ENCODE measurements at regions not wholly inside any gene's neighbourhood (a gene's known extent, or its start where the extent isn't known, plus 50 kb on each side); places are given as distances from the start of the nearest gene placed in this dataset.
A peak's percentile ranks its signal among the peaks of the same experiment; 100 is the strongest.
"Not testable (repeated sequence)": the region's sequence is repeated elsewhere in the genome, so short reads cannot be mapped to it uniquely, and the experiment has no call there.

DNA sequence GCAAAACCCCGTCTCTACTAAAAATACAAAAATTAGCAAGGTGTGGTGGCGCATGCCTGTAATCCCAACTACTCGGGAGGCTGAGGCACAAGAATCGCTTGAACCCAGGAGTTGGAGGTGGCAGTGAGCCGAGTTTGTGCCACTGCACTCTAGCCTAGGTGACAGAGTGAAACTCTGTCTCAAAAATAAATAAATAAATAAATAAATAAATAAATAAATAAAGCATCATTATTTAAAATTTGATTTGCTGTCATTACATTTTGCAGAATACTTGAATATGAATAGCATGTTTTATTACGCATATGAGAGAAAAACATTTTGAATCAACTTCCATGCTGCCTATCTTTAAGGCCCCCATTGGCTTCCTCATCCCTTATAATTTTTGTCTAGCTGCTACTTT is 53.4 kb upstream of the MED14 start:
- intact Hi-C loops (cut with DNase I); ATAC-seq; DNase-seq (ENCODE audit: low spot score): not testable (repeated sequence)

DNA sequence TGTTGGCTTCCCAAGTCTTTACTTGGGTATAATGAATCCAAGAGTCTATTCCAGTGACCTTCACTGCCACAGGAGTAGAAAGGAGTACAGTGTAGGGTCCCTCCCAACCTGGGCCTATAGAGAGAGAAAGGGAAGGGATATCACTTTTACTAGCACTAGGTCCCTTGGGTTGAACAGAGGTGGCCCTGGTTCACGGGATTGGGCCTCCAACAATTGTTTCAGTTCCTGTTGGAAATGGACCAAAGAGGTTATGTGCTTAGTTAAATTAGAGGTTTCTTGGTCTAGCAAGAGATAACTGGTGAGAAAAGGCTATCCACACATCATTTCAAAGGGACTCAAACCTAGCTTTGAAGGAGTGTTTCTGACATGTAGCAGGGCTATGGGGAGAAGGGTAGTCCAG is 57.1 kb upstream of the MED14 start:
- intact Hi-C loops (cut with DNase I), result no loop called here
- no peak for DNase-seq (ENCODE audit: low spot score)
- ATAC-seq, result no peak

DNA sequence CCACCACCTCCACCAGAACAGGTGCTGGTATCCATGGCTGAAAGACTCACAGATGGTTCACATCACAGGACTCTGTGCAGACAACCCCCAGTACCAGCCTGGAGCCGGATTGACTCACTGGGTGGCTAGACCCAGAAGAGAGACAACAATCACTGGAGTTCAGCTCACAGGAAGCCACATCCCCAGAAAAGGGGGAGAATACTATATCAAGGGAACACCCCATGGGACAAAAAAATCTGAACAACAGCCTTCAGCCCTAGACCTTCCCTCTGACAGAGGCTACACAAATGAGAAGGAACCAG is 59.4 kb upstream of the MED14 start:
- intact Hi-C loops (cut with DNase I); ATAC-seq; DNase-seq (ENCODE audit: low spot score): not testable (repeated sequence)

DNA sequence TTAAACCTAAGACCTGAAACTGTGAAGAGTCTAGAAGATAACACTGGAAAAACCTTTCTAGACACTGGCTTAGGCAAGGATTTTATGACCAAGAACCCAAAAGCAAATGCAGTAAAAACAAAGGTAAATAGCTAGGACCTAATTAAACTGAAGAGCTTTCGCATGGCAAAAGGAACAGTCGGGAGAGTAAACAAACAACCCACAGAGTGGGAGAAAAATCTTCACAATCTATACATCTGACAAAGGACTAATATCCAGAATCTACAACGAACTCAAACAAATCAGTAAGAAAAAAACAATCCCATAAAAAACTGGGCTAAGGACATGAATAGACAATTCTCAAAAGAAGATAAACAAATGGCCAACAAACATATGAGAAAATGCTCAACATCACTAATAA is 64.4 kb upstream of the MED14 start:
- ATAC-seq; intact Hi-C loops (cut with DNase I); DNase-seq (ENCODE audit: low spot score): not testable (repeated sequence)

DNA sequence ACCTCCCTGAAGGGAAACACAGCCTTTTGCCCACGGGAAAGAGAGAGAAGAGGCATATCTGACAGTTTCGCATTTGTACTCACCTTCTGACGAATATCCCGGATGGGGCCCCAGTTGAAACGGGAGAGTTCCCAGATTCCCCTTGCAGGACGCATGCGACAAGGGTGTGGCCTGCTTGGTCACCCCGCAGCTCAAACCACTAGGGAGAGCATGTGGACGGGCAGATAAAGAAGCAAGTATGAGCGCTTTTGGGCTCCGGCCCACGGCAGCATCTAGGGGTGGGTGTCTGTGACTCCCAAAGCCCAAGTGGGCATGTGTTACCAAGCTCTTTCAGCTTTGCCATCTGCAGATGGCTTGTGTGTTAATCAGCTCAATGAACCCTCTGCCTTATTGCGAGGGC is 70.1 kb upstream of the MED14 start:
- intact Hi-C loops (cut with DNase I), result no loop called here
- ATAC-seq, result no peak

DNA sequence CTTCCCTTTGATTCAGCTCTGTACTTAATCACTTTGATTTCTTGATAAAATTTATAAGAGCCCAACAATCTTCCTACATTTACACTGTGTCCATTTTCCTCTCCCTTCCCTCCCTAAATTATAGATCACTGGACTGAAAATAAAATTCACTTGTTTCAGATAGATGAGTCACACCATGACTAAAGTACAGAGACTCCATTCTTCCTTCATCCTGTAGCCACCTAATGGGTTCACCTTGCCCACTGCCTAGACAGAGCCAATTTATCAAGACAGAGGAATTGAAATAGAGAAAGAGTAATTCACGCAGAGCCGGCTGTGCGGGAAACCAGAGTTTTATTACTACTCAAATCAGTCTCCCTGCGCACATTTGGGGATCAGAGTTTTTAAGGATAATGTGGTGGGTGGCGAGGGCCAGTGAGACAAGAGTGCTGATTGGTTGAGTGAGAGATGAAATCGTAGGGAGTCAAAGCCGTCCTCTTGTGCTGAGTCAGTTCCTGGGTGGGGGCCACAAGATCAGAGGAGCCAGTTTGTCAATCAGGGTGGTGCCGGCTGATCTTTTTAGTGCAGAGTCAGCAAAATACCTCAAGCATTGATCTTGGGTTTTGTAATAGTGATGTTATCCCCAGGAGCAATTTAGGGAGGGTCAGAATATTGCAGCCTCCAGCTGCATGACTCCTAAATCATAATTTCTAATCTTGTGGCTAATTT is 71.3 kb upstream of the MED14 start:
- no peak for DNase-seq (ENCODE audit: low spot score)
- intact Hi-C loops (cut with DNase I), result no loop called here
- ATAC-seq, result no peak

More for the DNA sequence above, 70.1 kb upstream of the MED14 start:
- no peak for DNase-seq (ENCODE audit: low spot score)

DNA sequence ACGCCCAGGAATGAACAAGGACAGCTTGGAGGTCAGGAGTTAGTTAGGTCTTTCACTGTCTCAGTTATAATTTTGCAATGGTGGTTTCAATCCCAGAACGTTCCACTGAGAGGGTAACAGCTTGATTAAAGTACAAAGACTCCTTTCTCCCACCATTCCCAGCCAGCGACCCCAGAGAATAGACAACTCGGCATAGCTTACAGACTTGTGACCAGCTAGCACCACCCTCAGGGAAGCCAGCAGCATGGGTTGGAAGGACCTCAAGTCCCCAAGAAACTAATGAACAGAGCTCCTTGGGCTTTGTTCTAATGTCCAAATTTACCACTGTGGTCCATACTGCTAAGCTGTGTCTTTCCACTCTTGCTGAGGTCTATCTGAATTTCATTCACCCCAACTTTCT is 72.0 kb upstream of the MED14 start:
- intact Hi-C loops (cut with DNase I), result no loop called here
- peak; percentile 52 for ATAC-seq
- no peak for DNase-seq (ENCODE audit: low spot score)

DNA sequence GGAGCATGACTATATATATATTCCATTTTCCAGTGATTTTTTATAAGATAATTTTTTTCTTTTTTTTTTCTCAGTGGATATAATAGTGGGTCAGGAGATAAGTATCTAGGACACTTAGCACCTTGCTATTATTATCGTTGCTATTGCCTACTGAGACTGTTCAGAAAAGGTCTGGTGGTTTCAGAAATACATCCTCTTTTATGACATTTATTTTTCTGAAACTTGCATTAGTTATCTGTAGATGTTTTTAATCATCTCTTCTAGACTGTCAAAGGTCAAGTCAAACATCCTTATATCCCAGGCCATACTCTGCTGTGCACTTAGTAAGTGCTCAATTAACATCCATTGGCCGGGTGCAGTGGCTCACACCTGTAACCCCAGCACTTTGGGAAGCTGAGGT is 72.9 kb upstream of the MED14 start:
- ATAC-seq, result no peak
- intact Hi-C loops (cut with DNase I), result no loop called here
- DNase-seq (ENCODE audit: low spot score), result no peak

DNA sequence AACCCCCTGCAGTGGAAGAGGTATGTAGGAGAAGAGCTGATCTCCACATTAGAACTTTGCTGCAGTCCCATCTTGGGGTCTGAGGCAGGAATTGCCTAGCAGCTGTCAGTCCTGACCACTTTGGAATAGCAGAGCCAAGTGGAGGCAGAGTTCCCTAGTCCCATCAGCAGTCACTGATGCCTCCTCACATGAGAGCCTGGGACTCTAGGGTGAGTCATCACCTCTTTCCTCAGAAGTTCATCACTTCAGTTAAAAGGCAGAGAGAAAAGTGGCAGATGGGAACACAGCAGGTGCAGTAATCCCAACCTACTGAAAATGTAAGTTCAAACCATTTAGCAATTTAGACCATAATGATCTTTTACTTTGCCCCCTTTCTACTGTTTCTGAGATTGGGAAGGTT is 73.9 kb upstream of the MED14 start:
- DNase-seq (ENCODE audit: low spot score), result no peak
- intact Hi-C loops (cut with DNase I), result no loop called here
- no peak for ATAC-seq

DNA sequence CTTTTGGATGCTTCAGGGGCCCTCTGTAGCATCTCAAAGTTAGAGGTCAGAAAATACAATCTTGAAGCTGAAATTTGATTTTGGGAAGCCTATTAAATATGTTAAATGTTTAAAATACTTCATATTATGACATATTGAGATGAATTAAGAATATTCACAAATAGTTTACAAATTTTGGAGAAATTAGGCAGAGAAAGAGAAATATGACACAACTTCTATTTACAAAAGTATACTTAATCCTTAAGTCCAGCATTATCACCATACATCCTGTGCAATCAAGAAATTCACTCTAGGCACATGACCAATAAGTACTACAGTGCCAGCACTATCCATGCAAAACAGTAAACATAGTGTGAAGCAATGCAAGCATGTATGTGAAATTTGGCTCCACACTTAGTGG is 79.7 kb upstream of the MED14 start:
- ATAC-seq; intact Hi-C loops (cut with DNase I); DNase-seq (ENCODE audit: low spot score): not testable (repeated sequence)

DNA sequence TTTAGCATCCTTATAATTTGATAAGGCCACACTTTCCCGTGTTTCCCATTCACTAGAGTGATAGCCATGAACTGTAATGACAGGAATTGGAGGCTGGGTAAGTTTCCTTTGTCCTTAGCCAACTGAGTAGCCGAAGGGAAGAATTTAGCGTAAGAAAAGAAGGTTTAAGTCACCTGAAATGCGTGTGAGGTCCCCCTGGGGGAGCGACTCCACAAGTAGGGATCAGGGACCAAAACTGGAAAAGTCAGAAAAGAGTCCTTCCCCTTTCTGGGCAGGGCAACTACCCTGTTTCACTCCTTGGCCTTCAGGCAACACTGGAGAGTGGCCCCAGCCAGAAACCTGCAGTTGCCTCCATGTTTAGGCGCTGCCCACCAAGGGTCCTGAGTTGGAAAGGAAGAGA is 81.6 kb upstream of the MED14 start:
- ATAC-seq, result no peak
- intact Hi-C loops (cut with DNase I), result no loop called here
- DNase-seq (ENCODE audit: low spot score), result no peak

DNA sequence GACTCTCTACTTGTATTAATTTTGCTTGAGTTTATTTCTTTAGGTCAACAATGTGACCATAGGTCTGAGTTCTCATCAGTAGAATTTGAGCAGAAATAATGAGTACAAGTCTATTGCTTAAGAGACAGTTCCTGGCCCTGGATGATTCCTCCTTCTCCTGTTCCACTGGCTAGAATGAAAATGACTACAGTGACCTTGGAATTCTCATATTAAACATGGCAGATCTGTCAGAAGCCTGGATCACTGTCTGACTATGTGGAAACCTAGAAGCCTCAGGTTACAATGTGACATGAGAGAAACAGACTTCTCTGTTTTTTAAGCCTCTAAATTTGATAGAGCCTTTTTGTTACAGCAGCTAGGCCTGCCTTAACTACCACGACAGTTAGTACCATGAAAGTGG is 82.9 kb upstream of the MED14 start:
- intact Hi-C loops (cut with DNase I), result no loop called here
- ATAC-seq (no peak), DNase-seq (ENCODE audit: low spot score) (no peak)

DNA sequence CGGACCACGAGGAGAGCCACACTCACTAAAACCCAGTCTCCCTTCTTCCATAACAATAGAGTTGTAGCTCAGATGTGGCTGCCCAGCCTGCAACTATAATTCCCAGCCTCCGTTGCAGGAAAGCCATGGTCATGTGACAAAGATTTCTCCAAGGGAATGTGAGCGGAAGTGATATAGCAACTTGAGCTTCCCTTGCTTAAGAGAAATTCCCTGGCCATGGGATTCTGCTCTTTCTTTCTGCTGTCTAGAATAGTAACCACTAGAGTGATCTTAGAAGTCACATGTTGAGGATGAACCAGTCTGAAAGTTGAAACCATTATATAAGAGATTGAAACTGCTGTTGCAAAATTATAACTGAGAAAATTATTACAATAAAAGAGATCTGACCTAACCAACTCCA is 86.4 kb upstream of the MED14 start:
- no peak for DNase-seq (ENCODE audit: low spot score)
- intact Hi-C loops (cut with DNase I), result no loop called here
- ATAC-seq, result no peak

DNA sequence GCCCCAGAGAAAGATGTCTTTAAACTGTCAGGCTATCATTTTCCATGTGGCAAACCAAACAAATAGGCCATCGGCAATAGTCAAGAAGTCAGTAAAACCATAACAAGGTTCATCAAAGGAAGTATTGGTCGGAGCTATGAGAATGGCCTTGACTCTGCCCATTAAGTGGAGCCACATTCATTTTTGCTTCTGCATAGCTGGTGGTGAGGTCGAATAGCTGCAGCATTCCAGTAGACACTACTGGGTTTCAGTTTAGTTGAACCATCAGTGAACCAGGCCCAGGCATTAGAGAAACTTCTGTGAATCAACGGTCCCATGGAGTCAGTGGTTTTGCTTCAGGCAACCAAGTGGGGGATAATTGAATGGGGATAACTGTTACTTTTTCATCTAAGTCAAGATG is 92.0 kb upstream of the MED14 start:
- ATAC-seq, result no peak
- no peak for DNase-seq (ENCODE audit: low spot score)
- intact Hi-C loops (cut with DNase I), result no loop called here

DNA sequence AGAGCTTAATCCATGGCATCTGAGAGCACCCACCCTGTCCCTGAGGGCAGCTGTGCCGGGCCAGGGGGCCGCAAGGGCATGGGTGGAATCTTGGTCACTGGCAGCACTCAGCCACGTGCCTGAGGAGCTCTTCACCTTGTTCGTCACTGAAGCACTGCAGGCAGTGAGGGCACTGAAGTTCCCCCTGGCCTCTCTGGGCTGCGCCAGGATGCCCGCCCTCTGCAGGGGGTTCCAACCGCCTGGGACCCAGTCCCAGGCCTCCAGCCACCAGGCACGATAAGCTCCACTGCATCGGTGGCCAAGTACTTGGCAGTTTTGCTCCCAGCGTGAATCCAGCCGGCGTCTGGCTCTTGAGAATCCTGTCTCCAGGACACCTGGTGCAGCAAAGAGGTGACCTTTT is 96.4 kb upstream of the MED14 start:
- no peak for ATAC-seq
- no peak for DNase-seq (ENCODE audit: low spot score)
- intact Hi-C loops (cut with DNase I), result no loop called here

DNA sequence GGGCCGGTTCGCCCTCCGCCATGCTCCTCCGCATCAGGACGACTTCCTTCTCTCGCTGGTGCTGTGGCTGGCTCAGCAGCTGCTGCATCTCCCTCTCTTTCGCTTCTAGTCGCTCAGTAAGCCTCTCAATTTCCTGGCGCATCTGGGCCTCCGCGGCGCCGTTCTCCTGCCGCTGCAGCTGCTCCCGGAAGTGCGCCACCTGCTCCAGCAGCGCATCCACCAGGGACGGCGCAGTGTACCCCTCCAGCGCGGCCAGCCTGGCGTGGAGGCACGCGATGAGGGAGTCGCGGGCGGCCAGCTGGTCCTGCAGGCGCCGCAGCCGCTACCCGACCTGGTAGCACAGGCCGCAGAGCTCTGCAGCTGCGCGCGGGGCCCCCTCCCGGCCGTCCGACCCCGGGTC is 97.4 kb upstream of the MED14 start:
- DNase-seq (ENCODE audit: low spot score), result no peak
- ATAC-seq, result no peak
- intact Hi-C loops (cut with DNase I), result no loop called here

DNA sequence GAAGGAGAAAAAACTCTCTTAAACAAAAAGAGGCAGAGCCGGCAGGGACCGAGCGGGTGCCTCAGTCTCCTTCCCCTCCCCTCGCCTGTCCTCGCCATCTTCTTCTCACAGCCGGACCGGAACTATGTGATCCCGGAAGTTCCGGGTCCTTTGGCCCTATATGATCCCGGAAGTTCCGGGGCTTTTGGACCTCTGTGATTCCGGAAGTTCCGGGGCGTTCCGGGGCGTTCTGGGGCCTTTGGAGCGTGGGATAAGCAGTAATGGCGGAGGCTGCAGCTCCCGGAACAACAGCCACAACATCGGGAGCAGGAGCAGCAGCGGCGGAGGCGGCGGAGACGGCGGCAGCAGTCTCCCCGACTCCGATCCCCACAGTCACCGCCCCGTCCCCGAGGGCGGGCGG is 98.9 kb upstream of the MED14 start:
- intact Hi-C loops (cut with DNase I), result no loop called here
- no peak for ATAC-seq
- DNase-seq (ENCODE audit: low spot score), result no peak

DNA sequence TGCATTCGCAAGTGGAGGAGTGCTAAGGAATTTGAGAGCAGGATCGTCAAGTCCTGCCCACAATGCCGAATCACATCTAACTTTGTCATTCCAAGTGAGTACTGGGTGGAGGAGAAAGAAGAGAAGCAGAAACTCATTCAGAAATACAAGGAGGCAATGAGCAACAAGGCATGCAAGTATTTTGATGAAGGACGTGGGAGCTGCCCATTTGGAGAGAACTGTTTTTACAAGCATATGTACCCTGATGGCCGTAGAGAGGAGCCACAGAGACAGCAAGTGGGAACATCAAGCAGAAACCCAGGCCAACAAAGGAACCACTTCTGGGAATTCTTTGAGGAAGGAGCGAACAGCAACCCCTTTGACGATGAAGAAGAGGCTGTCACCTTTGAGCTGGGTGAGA is 100.2 kb upstream of the MED14 start:
- DNase-seq (ENCODE audit: low spot score) (no peak), ATAC-seq (no peak)
- intact Hi-C loops (cut with DNase I), result no loop called here

DNA sequence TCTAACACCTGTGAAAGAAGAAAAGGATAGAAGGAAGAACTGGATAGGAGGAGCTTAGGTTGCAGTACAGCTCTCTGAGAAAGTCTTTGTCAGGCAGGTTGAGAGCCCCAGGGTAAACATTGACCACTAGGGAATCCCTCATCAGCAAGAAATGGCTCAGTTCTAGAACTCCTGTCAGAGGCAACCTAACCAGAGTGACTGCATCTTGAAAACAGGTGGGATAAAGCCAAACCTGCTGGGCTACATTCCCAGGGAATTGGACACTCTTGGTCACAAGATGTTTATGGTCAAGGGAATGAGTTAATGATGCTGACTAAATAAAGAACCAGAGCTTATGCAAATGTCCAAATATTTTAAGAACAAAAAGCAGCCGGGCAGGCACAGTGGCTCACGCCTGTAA is 108.3 kb upstream of the MED14 start:
- DNase-seq (ENCODE audit: low spot score) (no peak), ATAC-seq (no peak)
- intact Hi-C loops (cut with DNase I), result no loop called here

DNA sequence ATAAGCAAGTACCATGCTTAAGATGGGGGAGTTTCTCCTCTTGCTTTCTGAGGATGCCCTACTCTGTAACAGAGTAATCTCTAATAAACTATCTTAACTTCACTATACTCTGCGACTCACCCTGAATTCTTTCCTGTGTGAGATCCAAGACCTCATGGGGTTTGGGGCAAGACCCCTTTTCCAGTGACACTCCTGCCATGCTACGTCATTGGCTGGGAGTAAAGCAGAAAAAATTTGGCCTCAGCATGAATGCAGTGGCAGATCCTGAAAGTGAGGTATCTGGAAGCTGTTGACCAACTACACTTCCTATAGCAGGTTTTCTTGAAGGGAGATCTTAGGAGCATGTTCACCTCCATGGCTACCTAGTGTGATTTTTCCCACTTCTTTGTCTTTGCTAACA is 109.1 kb upstream of the MED14 start:
- ATAC-seq (no peak), DNase-seq (ENCODE audit: low spot score) (no peak)
- intact Hi-C loops (cut with DNase I), result no loop called here

DNA sequence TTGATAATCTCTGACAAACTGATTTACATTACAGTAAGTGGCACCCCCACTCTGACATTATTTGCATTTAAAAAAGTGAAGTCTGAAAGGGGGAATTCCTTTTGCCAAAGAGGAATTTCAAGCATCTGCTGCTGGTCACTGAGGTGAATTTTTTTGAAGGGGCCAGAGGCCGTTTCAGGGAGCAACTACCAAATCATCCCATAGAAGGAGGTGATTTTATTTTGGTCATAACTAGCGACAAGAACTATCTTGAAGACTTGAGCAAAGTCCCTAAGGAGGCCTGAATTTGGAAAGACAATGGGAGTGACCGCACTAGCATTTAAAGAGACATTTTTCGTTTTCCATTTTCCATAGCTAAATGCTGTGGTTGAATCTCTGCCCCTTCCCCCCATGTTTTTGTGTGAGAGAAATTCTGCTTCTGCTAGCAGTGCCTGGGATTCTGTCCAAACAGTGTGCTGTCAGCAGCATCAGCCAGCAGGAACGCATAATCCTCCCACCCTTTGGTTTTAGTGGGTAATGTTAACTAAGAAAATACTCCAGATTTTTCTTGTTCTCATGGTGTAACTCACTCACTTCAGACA is 110.1 kb upstream of the MED14 start:
- DNase-seq (ENCODE audit: low spot score) (no peak), ATAC-seq (peak; percentile 70)
- intact Hi-C loops (cut with DNase I), result no loop called here

All from sciatic nerve (tissue), 2 donors.